Mesenchymal stem cell (in vitro differentiated cells and primary cell): ENCODE measurements at regions not wholly inside any gene's neighbourhood (a gene's known extent, or its start where the extent isn't known, plus 50 kb on each side); places are given as distances from the start of the nearest gene placed in this dataset.

Experiments
- DNase-seq: peaks from one replicate; pipeline ENCODE4 v3.0.0-alpha.2; 2013
- H2AFZ ChIP-seq: one replicate; pipeline ENCODE4 v1.6.1; 2013; ENCODE audit warnings: low read depth, mild to moderate bottlenecking, control low read depth, inconsistent platforms, low read length, moderate library complexity
- H2AK5ac ChIP-seq: 2 replicates; pipeline ENCODE4 v1.6.1; 2013; ENCODE audit warnings: low read length, moderate library complexity, mild to moderate bottlenecking, inconsistent platforms; ENCODE audit not compliant: severe bottlenecking
- H2BK120ac ChIP-seq: one replicate; pipeline ENCODE4 v1.6.1; 2013; ENCODE audit warnings: low read depth, mild to moderate bottlenecking, inconsistent platforms, low read length, moderate library complexity
- H2BK12ac ChIP-seq, 2 experiments: one replicate each; pipeline ENCODE4 v1.6.1; 2013; ENCODE audit warnings: inconsistent platforms in 2 of 2, low read length in 2 of 2, mild to moderate bottlenecking in 2 of 2, moderate library complexity in 2 of 2, control low read depth in 1 of 2
- H2BK15ac ChIP-seq: one replicate; pipeline ENCODE4 v1.6.1; 2013; ENCODE audit warnings: mild to moderate bottlenecking, low read depth, inconsistent platforms; ENCODE audit not compliant: poor library complexity, severe bottlenecking
- H2BK5ac ChIP-seq: 2 replicates; pipeline ENCODE4 v1.6.1; 2013; ENCODE audit warnings: low read depth, mild to moderate bottlenecking, low read length, control low read depth, inconsistent platforms; ENCODE audit not compliant: poor library complexity, severe bottlenecking
- H3K14ac ChIP-seq, 2 experiments: one replicate each; pipeline ENCODE4 v1.6.1; 2013; ENCODE audit warnings: inconsistent platforms in 2 of 2, low read length in 2 of 2, control low read depth in 1 of 2, mild to moderate bottlenecking in 1 of 2, moderate library complexity in 1 of 2
- H3K18ac ChIP-seq, 2 experiments: one replicate each; pipeline ENCODE4 v1.6.1; 2013; ENCODE audit warnings: inconsistent platforms in 2 of 2, low read length in 2 of 2, control low read depth in 1 of 2, low read depth in 1 of 2, mild to moderate bottlenecking in 1 of 2
- H3K23ac ChIP-seq, 2 experiments: one replicate each; pipeline ENCODE4 v1.6.1; 2013; ENCODE audit warnings: inconsistent platforms in 2 of 2, low read length in 2 of 2, mild to moderate bottlenecking in 2 of 2, moderate library complexity in 2 of 2, control low read depth in 1 of 2
- H3K27ac ChIP-seq: 2 replicates; pipeline ENCODE4 v1.5.1; 2013; ENCODE audit warnings: mild to moderate bottlenecking, moderate library complexity, low read length, control low read depth, inconsistent platforms; ENCODE audit not compliant: poor library complexity, severe bottlenecking
- H3K27me3 ChIP-seq, 2 experiments: 2 replicates each; pipeline versions ENCODE4 v1.6.1 to v1.7.0; 2013; ENCODE audit warnings: low read length in 2 of 2, mild to moderate bottlenecking in 2 of 2, moderate library complexity in 2 of 2, control low read depth in 1 of 2, inconsistent platforms in 1 of 2; ENCODE audit not compliant: control insufficient read depth in 1 of 2, insufficient read depth in 1 of 2
- H3K36me3 ChIP-seq, 2 experiments: 2 replicates each; pipeline versions ENCODE4 v1.6.1 to v1.7.0; 2013; ENCODE audit warnings: low read length in 2 of 2, control low read depth in 1 of 2, inconsistent platforms in 1 of 2, low read depth in 1 of 2, mild to moderate bottlenecking in 1 of 2; ENCODE audit not compliant: insufficient read depth in 2 of 2, control insufficient read depth in 1 of 2
- H3K4ac ChIP-seq, 2 experiments: one replicate each; pipeline ENCODE4 v1.6.1; 2013; ENCODE audit warnings: inconsistent platforms in 2 of 2, low read length in 2 of 2, mild to moderate bottlenecking in 2 of 2, moderate library complexity in 2 of 2, control low read depth in 1 of 2, low read depth in 1 of 2
- H3K4me1 ChIP-seq: 2 replicates; pipeline ENCODE4 v1.6.1; 2013; ENCODE audit warnings: low read depth, low read length, control low read depth; ENCODE audit not compliant: control insufficient read depth, insufficient read depth
- H3K4me2 ChIP-seq: 2 replicates; pipeline ENCODE4 v1.6.1; 2013; ENCODE audit warnings: low read length, mild to moderate bottlenecking, inconsistent platforms; ENCODE audit not compliant: poor library complexity, severe bottlenecking
- H3K4me3 ChIP-seq, 2 experiments: 2 replicates each; pipeline versions ENCODE4 v1.5.1 to v1.7.0; 2013; ENCODE audit warnings: low read length in 2 of 2, mild to moderate bottlenecking in 2 of 2, control low read depth in 1 of 2, low read depth in 1 of 2; ENCODE audit not compliant: insufficient read depth in 1 of 2
- H3K79me1 ChIP-seq: replicated peaks from 2 replicates; pipeline ENCODE4 v1.6.1; 2013; ENCODE audit warnings: mild to moderate bottlenecking, control low read depth, low read length, inconsistent platforms; ENCODE audit not compliant: poor library complexity, severe bottlenecking
- H3K9ac ChIP-seq: 2 replicates; pipeline ENCODE4 v1.7.0; 2013; ENCODE audit warnings: mild to moderate bottlenecking, low read length, moderate library complexity
- H3K9me3 ChIP-seq: 2 replicates; pipeline ENCODE4 v1.7.0; 2013; ENCODE audit warnings: mild to moderate bottlenecking, low read length; ENCODE audit not compliant: control insufficient read depth
- H4K8ac ChIP-seq: one replicate; pipeline ENCODE4 v1.6.1; 2013; ENCODE audit warnings: inconsistent platforms, mild to moderate bottlenecking, low read length, moderate library complexity
- H4K91ac ChIP-seq: one replicate; pipeline ENCODE4 v1.6.1; 2013; ENCODE audit warnings: mild to moderate bottlenecking, low read length, inconsistent platforms
- WGBS: methylation state at CpG from one replicate; pipeline ENCODE4 v1.1.7; 2013; ENCODE audit warnings: mixed read lengths; 5-methylcytosine and 5-hydroxymethylcytosine counted together

DNA sequence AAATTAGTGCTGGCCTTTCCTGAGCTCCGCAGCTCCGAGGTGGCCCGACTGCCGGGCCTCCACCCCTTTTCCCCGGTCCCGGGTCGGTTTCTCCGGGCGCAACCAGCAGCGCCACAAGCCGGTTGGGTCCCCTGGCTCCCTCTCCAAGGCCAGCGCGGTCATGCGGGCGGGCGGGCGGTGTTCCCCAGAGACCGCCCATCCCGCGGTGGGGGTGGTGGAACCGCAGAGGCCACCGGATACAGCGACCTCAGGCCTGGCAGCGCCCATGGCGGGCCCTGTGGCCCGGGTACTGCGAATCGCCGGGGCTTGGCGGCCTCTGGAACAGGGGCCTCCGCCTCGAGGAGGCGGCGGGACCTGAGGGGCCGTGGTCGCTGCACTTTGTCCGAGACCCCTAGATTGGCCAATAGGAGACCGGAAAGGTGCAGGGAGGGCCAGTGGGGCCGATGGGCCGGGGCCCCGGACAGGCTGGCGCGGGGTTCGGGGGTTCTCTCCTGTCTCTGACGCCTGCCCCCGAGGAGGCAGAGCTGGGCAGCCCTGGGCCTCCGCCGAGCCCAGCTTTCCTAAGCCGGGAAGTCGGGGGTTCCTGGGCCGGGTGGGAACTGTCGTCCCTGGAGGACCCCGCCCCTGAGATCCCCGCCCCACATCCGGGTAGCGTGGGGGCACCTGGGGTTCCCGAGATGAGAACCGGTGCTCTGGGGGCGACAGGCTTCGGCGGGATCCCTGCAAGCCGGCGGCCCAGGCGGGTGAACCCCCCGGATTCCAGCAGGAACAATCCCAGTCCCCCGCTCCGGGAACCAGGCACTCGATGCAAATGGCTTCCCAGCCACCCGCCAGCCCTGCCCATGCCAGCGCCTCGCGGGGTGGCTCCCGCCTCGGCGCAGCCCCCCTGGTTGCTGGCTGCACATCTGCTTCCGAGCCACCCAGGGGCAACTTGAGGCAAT lies 293.9 kb downstream of the ZSWIM6 start:
- peak; percentile 62 for DNase-seq
- peak overlapping the region; percentile 76 for H2AFZ ChIP-seq
- H3K23ac ChIP-seq = no peak overlapping the region
- H3K14ac ChIP-seq = peak overlapping the region; percentile 43 to 65
- H3K27ac ChIP-seq = no peak overlapping the region
- peak overlapping the region; percentile 94 for H2BK120ac ChIP-seq
- peak overlapping the region; percentile 68 to 70 for H3K4me3 ChIP-seq
- no peaks in the 10 kb centered on the region for H3K9me3 ChIP-seq
- H3K18ac ChIP-seq = peak overlapping the region; percentile 91 to 92
- peak overlapping the region; percentile 98 for H4K8ac ChIP-seq
- H3K4me1 ChIP-seq = peaks cover 11% of the 10 kb centered on the region
- H3K4me2 ChIP-seq = peak overlapping the region; percentile 92
- peak overlapping the region; percentile 83 for H2BK15ac ChIP-seq
- peak overlapping the region; percentile 77 to 94 for H2BK12ac ChIP-seq
- 20% methylated on average over 76 of the region's 76 CpGs for WGBS
- H3K9ac ChIP-seq = peak overlapping the region; percentile 83
- no peaks in the 10 kb centered on the region for H3K27me3 ChIP-seq
- H3K4ac ChIP-seq = peak overlapping the region; percentile 82 to 91
- peak overlapping the region; percentile 86 for H2BK5ac ChIP-seq
- H3K79me1 ChIP-seq = no peaks in the 10 kb centered on the region
- H3K36me3 ChIP-seq = no peaks in the 10 kb centered on the region
- H2AK5ac ChIP-seq = no peak overlapping the region
- H4K91ac ChIP-seq = peak overlapping the region; percentile 57

DNA sequence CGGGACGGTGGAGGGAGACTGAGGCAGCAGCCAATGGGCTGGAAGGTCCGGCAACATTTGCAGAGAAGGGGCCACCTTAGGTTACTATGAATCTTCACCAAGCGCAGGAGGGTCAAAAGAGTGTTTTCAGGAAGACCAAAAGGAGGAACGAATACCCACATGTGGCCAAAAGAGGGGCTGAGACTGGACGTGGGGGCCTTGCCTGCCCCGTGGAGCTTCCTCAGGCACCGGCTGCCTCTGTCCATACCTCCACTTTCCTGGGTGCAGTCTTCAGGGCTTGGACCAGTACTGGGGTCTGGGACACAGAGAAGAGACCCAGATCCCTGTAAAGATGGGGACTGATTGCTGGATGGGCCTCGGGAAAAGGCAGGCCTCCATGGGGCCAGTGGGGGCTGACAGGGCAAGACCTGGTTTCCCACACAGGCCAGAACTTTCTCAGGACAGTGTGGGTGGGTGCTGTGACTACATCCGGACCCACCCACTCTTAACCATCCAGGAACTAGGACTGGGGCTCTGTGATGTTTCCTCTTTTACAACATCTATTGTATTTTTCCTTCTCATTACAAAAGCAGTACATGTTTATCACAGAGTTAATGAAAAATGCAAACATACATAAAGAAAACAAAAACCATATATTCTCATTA lies 294.7 kb downstream of the ZSWIM6 start:
- no peak overlapping the region for H3K23ac ChIP-seq
- WGBS = 83% methylated on average over 10 of the region's 10 CpGs
- peak overlapping the region; percentile 86 to 91 for H3K18ac ChIP-seq
- no peak overlapping the region for H3K4ac ChIP-seq
- H2BK15ac ChIP-seq = peak overlapping the region; percentile 83
- no peak overlapping the region for H3K27ac ChIP-seq
- H2AK5ac ChIP-seq = no peak overlapping the region
- no peak overlapping the region for H2BK120ac ChIP-seq
- H3K14ac ChIP-seq = no peak overlapping the region
- no peaks in the 10 kb centered on the region for H3K79me1 ChIP-seq
- no peak overlapping the region for H3K9ac ChIP-seq
- no peak overlapping the region for H3K4me3 ChIP-seq
- no peak for DNase-seq
- H3K36me3 ChIP-seq = no peaks in the 10 kb centered on the region
- H4K8ac ChIP-seq = peak overlapping the region; percentile 75
- peak overlapping the region; percentile 66 for H4K91ac ChIP-seq
- peak overlapping the region; percentile 92 for H3K4me2 ChIP-seq
- H2BK5ac ChIP-seq = no peak overlapping the region
- H3K27me3 ChIP-seq = no peaks in the 10 kb centered on the region
- no peak overlapping the region for H2AFZ ChIP-seq
- no peak overlapping the region for H2BK12ac ChIP-seq
- no peaks in the 10 kb centered on the region for H3K9me3 ChIP-seq
- H3K4me1 ChIP-seq = peaks cover 11% of the 10 kb centered on the region

DNA sequence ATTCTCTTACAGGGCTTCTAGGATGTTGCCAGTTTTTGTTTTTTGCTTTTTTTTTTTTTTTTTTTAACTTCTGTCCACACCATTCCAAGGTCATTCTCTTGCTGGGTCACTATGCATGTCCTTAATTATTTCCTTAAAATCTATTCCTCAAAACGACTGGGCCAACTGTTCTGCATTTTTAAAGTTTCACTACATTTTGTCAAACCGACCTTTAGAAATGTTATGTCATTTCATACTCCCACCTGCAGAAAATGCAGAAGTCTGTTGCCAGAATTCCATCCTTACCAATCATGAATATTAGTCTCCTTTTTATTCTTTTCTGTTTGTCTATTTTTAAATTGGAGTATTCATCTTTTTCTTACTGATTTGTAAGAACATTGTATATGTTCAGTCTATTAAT lies 295.5 kb downstream of the ZSWIM6 start:
- Histone ChIP-seq H3K23ac (no peak overlapping the region), H3K79me1 (no peaks in the 10 kb centered on the region), H2BK120ac (no peak overlapping the region), H2BK5ac (no peak overlapping the region), H3K9me3 (no peaks in the 10 kb centered on the region), H3K4me2 (no peak overlapping the region), H3K27ac (no peak overlapping the region), H3K14ac (no peak overlapping the region), H4K8ac (no peak overlapping the region), H2AK5ac (no peak overlapping the region), H2AFZ (no peak overlapping the region), H4K91ac (no peak overlapping the region), H3K18ac (no peak overlapping the region), H3K36me3 (no peaks in the 10 kb centered on the region), H3K27me3 (no peaks in the 10 kb centered on the region), H2BK12ac (no peak overlapping the region), H3K4ac (no peak overlapping the region), H3K4me3 (no peak overlapping the region), H3K9ac (no peak overlapping the region), H2BK15ac (no peak overlapping the region), H3K4me1 (peaks cover 11% of the 10 kb centered on the region)
- no peak for DNase-seq
- WGBS = 87% methylated on average over 2 of the region's 2 CpGs

DNA sequence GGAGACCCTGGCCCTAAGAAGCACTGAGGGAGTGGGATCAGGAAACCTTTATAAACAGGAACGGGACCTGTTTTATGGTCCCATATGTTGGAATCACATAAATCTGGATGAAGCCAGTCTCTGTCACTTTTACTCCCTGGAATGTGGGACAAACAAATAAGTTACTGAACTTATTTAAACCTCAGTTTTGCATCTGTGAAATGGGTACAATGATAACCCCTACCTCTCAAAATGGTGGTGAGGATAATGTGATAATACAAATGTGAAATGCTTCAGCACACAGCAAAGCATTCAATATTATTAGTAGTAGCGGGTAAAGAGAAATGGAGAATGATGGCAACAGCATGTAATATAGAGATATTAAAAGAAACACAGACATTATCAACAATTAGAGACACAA lies 298.9 kb downstream of the ZSWIM6 start:
- H2BK120ac ChIP-seq = no peak overlapping the region

More for the DNA sequence above, 298.9 kb downstream of the ZSWIM6 start:
- Histone ChIP-seq H3K4me3 (no peak overlapping the region), H3K79me1 (no peaks in the 10 kb centered on the region), H2BK5ac (no peak overlapping the region), H3K18ac (no peak overlapping the region), H4K91ac (no peak overlapping the region), H2BK15ac (no peak overlapping the region), H3K14ac (no peak overlapping the region), H3K27ac (no peak overlapping the region), H2BK12ac (no peak overlapping the region), H4K8ac (no peak overlapping the region), H3K4me2 (no peak overlapping the region), H3K27me3 (no peaks in the 10 kb centered on the region), H3K4ac (no peak overlapping the region), H2AFZ (no peak overlapping the region), H2AK5ac (no peak overlapping the region), H3K9me3 (no peaks in the 10 kb centered on the region), H3K23ac (no peak overlapping the region), H3K36me3 (no peaks in the 10 kb centered on the region), H3K4me1 (peaks cover 5% of the 10 kb centered on the region), H3K9ac (peak overlapping the region; percentile 17)
- 80% methylated on average over 1 of the region's 2 CpGs for WGBS
- DNase-seq = no peak
